Subcutaneous abdominal adipose tissue (tissue), 5 donors: ENCODE measurements at regions not wholly inside any gene's neighbourhood (a gene's known extent, or its start where the extent isn't known, plus 50 kb on each side); places are given as distances from the start of the nearest gene placed in this dataset.

Source experiments
- H3K27ac ChIP-seq: one replicate; pipeline ENCODE4 v1.7.0; 2013; ENCODE audit warnings: low read depth, mild to moderate bottlenecking, inconsistent platforms, low read length, moderate library complexity
- H3K27me3 ChIP-seq, 5 donors: one replicate each; pipeline ENCODE4 v1.7.0; 2013; ENCODE audit warnings: low read length in 5 of 5, inconsistent platforms in 1 of 5; ENCODE audit not compliant: control insufficient read depth in 5 of 5, insufficient read depth in 4 of 5
- H3K36me3 ChIP-seq, 5 donors: one replicate each; pipeline ENCODE4 v1.7.0; 2013; ENCODE audit warnings: low read length in 5 of 5; ENCODE audit not compliant: control insufficient read depth in 5 of 5, insufficient read depth in 5 of 5
- H3K4me1 ChIP-seq, 5 donors: one replicate each; pipeline ENCODE4 v1.7.0; 2013; ENCODE audit warnings: low read length in 5 of 5, mild to moderate bottlenecking in 3 of 5, moderate library complexity in 1 of 5; ENCODE audit not compliant: control insufficient read depth in 5 of 5, insufficient read depth in 5 of 5
- H3K4me3 ChIP-seq, 5 donors: one replicate each; pipeline ENCODE4 v1.7.0; 2013; ENCODE audit warnings: low read length in 5 of 5, low read depth in 1 of 5
- H3K9ac ChIP-seq, 5 donors: one replicate each; pipeline ENCODE4 v1.7.0; 2013; ENCODE audit warnings: low read length in 5 of 5, mild to moderate bottlenecking in 4 of 5, moderate library complexity in 3 of 5
- H3K9me3 ChIP-seq, 5 donors: one replicate each; pipeline ENCODE4 v1.7.0; 2013; ENCODE audit warnings: low read length in 5 of 5; ENCODE audit not compliant: control insufficient read depth in 5 of 5
- donor health status: healthy.
- donor health status: healthy.
- donor health status: healthy.
- donor health status: healthy.
- donor health status: healthy.

DNA sequence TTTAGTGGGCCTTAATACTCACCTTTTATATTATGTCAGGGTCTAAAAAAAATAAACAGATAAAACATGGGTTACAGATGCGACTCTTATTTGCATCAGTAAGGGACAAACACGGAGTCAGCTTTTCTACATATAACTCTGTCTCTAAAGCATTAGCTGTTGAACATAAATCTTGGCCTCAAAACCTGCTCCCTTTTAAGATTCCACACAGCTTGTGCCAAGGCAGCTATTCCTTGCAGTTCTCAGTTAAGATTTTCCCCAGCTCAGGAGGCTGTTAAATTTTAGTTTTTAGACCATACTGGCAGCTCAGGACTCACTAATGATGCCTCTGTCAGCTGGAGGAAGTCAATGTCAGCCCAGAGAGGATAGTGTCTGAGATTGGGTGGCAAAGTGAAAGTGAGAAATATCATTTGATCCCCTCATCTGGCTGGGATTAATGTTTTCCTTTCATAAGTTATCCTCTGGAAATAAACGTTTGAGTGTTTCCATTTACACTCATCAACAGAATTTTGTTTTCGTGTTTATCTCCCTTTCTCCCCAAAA lies 287.5 kb downstream of the ELAVL2 start:
- H3K4me1 ChIP-seq, result peaks cover 0 to 18% (median 15%) of the 10 kb centered on the region in 5 donors
- no peak overlapping the region for H3K9ac ChIP-seq
- H3K36me3 ChIP-seq, result no peaks in the 10 kb centered on the region
- no peaks in the 10 kb centered on the region for H3K9me3 ChIP-seq
- H3K4me3 ChIP-seq, result no peak overlapping the region
- H3K27me3 ChIP-seq, result no peaks in the 10 kb centered on the region
- no peak overlapping the region for H3K27ac ChIP-seq

GRCh38 chr9:23539311-23539710 lies 286.7 kb downstream of the ELAVL2 start:
- Histone ChIP-seq H3K4me1 (peaks cover 0 to 18% (median 15%) of the 10 kb centered on the region in 5 donors), H3K27me3 (no peaks in the 10 kb centered on the region), H3K36me3 (no peaks in the 10 kb centered on the region), H3K9me3 (no peaks in the 10 kb centered on the region), H3K9ac (no peak overlapping the region), H3K4me3 (no peak overlapping the region), H3K27ac (no peak overlapping the region)

GRCh38 chr9:23541976-23542375 lies 284.1 kb downstream of the ELAVL2 start:
- Histone ChIP-seq H3K36me3 (no peaks in the 10 kb centered on the region), H3K9me3 (no peaks in the 10 kb centered on the region), H3K9ac (no peak overlapping the region), H3K4me1 (peaks cover 0 to 16% (median 14%) of the 10 kb centered on the region in 5 donors), H3K4me3 (no peak overlapping the region), H3K27ac (no peak overlapping the region), H3K27me3 (no peaks in the 10 kb centered on the region)

DNA sequence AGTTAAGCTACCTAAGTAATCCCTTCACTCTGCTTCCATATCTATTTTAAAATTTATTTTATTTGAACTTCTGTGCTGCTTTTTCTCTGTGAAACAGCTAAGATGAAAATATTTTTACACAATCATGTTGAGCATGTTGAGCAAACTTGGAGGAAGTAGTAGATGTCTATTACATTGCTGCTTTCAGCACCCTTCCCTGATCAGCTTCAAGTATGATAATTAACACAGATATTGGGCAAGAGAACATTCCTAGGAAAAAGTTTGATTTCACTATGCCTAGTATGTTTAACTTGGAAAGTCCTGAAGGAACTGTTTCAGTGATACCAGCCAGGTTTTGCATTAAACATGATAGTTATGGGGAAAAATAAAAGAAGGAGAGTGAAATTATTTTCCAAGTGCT lies 283.6 kb downstream of the ELAVL2 start:
- no peak overlapping the region for H3K4me3 ChIP-seq
- H3K27ac ChIP-seq, result no peak overlapping the region
- peaks cover 0 to 12% (median 9%) of the 10 kb centered on the region in 5 donors for H3K4me1 ChIP-seq
- H3K9me3 ChIP-seq, result no peaks in the 10 kb centered on the region
- no peaks in the 10 kb centered on the region for H3K36me3 ChIP-seq
- H3K9ac ChIP-seq, result no peak overlapping the region
- H3K27me3 ChIP-seq, result no peaks in the 10 kb centered on the region

DNA sequence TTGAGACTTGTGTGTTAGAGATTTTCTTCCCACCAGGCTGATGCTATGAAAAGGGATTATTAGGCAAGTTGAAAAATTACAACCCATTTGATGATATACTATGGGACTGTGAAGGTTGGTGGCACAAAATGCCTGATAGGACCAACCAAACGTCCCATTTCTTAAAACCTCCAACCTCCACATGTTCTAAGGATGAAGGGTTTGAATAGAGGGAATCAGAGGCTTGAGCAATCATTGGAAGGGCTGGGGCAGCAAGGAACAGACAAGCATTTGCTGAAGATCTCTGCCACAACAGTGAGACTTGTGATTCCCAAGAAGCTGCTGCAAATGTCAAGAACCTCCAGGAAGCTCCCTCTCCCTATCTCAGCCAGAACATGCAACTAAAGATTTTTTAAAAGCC lies 283.1 kb downstream of the ELAVL2 start:
- Histone ChIP-seq H3K9me3 (no peaks in the 10 kb centered on the region), H3K4me3 (no peak overlapping the region), H3K27ac (no peak overlapping the region), H3K9ac (no peak overlapping the region), H3K4me1 (peaks cover 0 to 7% (median 4%) of the 10 kb centered on the region in 5 donors), H3K27me3 (no peaks in the 10 kb centered on the region), H3K36me3 (no peaks in the 10 kb centered on the region)

DNA sequence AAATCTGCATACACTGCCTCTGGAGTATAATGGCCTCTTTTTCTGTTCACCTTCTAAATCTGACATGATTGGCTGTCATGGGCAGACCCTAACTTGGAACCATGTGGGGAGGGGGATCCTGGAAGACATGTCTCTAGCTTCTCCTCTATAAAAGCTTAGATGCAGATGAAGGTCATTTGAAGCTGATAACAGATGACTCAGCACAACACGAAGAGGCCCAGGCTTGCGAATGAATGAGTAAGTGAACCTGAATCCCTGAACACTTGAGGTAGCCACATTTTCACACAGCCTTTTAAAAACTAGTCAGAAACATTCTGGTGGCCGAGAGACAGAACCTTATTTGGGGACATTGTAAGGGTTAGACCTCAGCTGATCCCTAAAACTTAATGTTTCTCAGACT lies 282.6 kb downstream of the ELAVL2 start:
- H3K4me1 ChIP-seq, result peaks cover 0 to 4% (median 2%) of the 10 kb centered on the region in 5 donors

GRCh38 chr9:23545728-23546127 lies 280.3 kb downstream of the ELAVL2 start:
- H3K4me3 ChIP-seq, result no peak overlapping the region
- H3K9ac ChIP-seq, result no peak overlapping the region
- H3K4me1 ChIP-seq, result peaks cover 0 to 4% (median 2%) of the 10 kb centered on the region in 5 donors
- no peaks in the 10 kb centered on the region for H3K9me3 ChIP-seq
- no peaks in the 10 kb centered on the region for H3K27me3 ChIP-seq
- no peak overlapping the region for H3K27ac ChIP-seq
- H3K36me3 ChIP-seq, result no peaks in the 10 kb centered on the region

More for the DNA sequence above, 282.6 kb downstream of the ELAVL2 start:
- H3K36me3 ChIP-seq, result no peaks in the 10 kb centered on the region
- no peak overlapping the region for H3K4me3 ChIP-seq
- H3K27me3 ChIP-seq, result no peaks in the 10 kb centered on the region
- H3K9ac ChIP-seq, result no peak overlapping the region
- H3K27ac ChIP-seq, result no peak overlapping the region
- H3K9me3 ChIP-seq, result no peaks in the 10 kb centered on the region

DNA sequence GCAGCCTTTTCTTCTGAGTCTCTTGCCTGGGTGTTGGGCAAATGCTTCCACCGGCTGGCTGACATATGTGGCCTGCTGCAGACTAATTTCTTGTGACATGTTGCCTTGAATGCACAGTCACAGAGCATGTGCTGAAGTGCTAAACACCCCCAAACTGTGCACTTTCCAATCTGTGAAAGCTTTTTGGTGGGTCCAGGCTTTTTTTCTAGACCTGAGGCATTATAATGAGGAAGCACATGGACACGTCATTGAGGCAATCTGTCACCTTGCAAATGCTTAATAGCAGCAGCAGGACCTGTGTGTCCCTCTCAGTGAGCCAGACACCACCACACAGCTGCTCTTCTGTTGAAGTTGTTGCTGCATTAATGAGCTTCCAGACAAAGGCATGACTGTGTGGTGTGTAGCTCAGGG lies 274.7 kb downstream of the ELAVL2 start:
- H3K4me3 ChIP-seq, result no peak overlapping the region
- H3K9me3 ChIP-seq, result no peaks in the 10 kb centered on the region

GRCh38 chr9:23551929-23552707 lies 273.9 kb downstream of the ELAVL2 start:
- Histone ChIP-seq H3K4me3 (no peak overlapping the region), H3K27me3 (no peaks in the 10 kb centered on the region), H3K9me3 (no peaks in the 10 kb centered on the region), H3K9ac (no peak overlapping the region), H3K27ac (no peak overlapping the region), H3K36me3 (no peaks in the 10 kb centered on the region), H3K4me1 (no peaks in the 10 kb centered on the region)

More for the DNA sequence above, 274.7 kb downstream of the ELAVL2 start:
- Histone ChIP-seq H3K9ac (no peak overlapping the region), H3K4me1 (no peaks in the 10 kb centered on the region), H3K27me3 (no peaks in the 10 kb centered on the region), H3K36me3 (no peaks in the 10 kb centered on the region), H3K27ac (no peak overlapping the region)

GRCh38 chr9:23552876-23553601 lies 273.0 kb downstream of the ELAVL2 start:
- Histone ChIP-seq H3K9ac (no peak overlapping the region), H3K27me3 (no peaks in the 10 kb centered on the region), H3K4me1 (no peaks in the 10 kb centered on the region), H3K9me3 (no peaks in the 10 kb centered on the region), H3K27ac (no peak overlapping the region), H3K4me3 (no peak overlapping the region), H3K36me3 (no peaks in the 10 kb centered on the region)
